Progenitor cell of endocrine pancreas (in vitro differentiated cells): ENCODE measurements at regions not wholly inside any gene's neighbourhood (a gene's known extent, or its start where the extent isn't known, plus 50 kb on each side); places are given as distances from the start of the nearest gene placed in this dataset.
"Not testable (repeated sequence)": the region's sequence is repeated elsewhere in the genome, so short reads cannot be mapped to it uniquely, and the experiment has no call there.

Experiments
- DNase-seq: peaks from one replicate; pipeline ENCODE4 v3.0.0; 2021; ENCODE audit warnings: low spot score; ENCODE audit not compliant: unreplicated experiment
- H3K27ac Mint-ChIP-seq: 2 replicates; pipeline ENCODE4 v1.8.0; 2021; ENCODE audit warnings: mild to moderate bottlenecking, moderate library complexity, mixed read lengths
- H3K27me3 Mint-ChIP-seq: 2 replicates; pipeline ENCODE4 v1.8.0; 2021; ENCODE audit warnings: mixed read lengths
- H3K36me3 Mint-ChIP-seq: 2 replicates; pipeline ENCODE4 v1.8.0; 2022; ENCODE audit warnings: mixed read lengths; ENCODE audit not compliant: insufficient read depth
- H3K4me1 Mint-ChIP-seq: 2 replicates; pipeline ENCODE4 v1.8.0; 2021; ENCODE audit warnings: low read depth, mixed read lengths
- H3K4me3 Mint-ChIP-seq: 2 replicates; pipeline ENCODE4 v1.8.0; 2021; ENCODE audit warnings: low read depth, mild to moderate bottlenecking, moderate library complexity, mixed read lengths
- H3K9me3 Mint-ChIP-seq: 2 replicates; pipeline ENCODE4 v1.8.0; 2021; ENCODE audit warnings: low read depth, mixed read lengths
- CTCF ChIP-seq: fragments of 200-600 bp; sonication (generic); IDR thresholded peaks from one replicate; pipeline ENCODE4 v1.5.0; 2021; ENCODE audit warnings: antibody characterized with exemption, mild to moderate bottlenecking; ENCODE audit not compliant: unreplicated experiment

DNA sequence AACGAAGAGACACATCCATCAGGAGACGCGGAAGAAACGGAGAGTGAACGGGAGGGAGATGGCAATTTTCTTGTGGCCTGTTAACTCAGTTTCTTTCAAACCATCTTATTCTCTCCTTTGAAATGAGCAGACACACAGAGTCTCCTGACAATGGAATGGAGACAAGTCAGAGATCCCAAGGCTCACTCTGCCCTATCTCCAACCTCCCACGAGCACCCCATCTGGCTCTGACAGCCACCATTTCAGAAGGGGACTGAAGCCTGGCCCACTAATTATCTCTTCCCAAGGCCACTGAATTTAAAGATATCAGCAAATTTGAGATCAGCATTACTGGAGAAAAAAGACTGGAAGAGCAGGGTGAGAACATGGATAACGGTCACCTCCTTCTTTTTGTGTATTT is 215.6 kb downstream of the DHX15 start:
- TF ChIP-seq CTCF, result no peak
- no peak overlapping the region for H3K27ac Mint-ChIP-seq
- no peak overlapping the region for H3K4me3 Mint-ChIP-seq
- peaks cover 5% of the 10 kb centered on the region for H3K27me3 Mint-ChIP-seq
- no peak for DNase-seq
- H3K36me3 Mint-ChIP-seq, result no peaks in the 10 kb centered on the region
- H3K4me1 Mint-ChIP-seq, result peaks cover 17% of the 10 kb centered on the region
- H3K9me3 Mint-ChIP-seq, result no peaks in the 10 kb centered on the region

- no peak overlapping the region for H3K4me3 Mint-ChIP-seq
- no peak for TF ChIP-seq CTCF
- H3K27ac Mint-ChIP-seq, result no peak overlapping the region
- H3K27me3 Mint-ChIP-seq, result peaks cover 5% of the 10 kb centered on the region
- H3K36me3 Mint-ChIP-seq, result no peaks in the 10 kb centered on the region
- H3K4me1 Mint-ChIP-seq, result no peaks in the 10 kb centered on the region
- no peaks in the 10 kb centered on the region for H3K9me3 Mint-ChIP-seq
- DNase-seq, result no peak
Observed at GRCh38 chr4:24364852-24365251, 219.5 kb downstream of the DHX15 start.

DNA sequence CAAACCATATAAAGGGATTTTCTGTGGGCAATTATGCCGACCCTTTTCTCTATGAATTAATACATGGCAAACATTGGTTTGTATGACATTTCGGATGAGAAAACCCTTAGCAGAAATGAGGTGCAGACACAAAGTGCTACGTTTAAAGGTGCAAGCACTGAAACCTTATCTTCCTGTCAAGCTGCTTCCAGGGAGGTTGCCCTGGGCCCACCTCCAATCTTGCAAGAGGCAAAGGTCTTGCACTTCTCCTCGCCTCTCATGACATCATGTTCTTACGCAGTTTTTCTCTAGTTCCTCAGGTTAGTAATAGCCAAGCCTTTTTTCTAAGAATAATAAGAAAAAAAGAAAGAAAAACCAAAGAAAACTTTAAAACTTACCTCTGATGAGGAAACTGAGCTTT is 220.1 kb downstream of the DHX15 start:
- H3K4me3 Mint-ChIP-seq, result no peak overlapping the region
- TF ChIP-seq CTCF, result no peak
- no peaks in the 10 kb centered on the region for H3K9me3 Mint-ChIP-seq
- DNase-seq, result no peak
- H3K36me3 Mint-ChIP-seq, result no peaks in the 10 kb centered on the region
- H3K27me3 Mint-ChIP-seq, result peaks cover 5% of the 10 kb centered on the region
- no peak overlapping the region for H3K27ac Mint-ChIP-seq
- no peaks in the 10 kb centered on the region for H3K4me1 Mint-ChIP-seq

DNA sequence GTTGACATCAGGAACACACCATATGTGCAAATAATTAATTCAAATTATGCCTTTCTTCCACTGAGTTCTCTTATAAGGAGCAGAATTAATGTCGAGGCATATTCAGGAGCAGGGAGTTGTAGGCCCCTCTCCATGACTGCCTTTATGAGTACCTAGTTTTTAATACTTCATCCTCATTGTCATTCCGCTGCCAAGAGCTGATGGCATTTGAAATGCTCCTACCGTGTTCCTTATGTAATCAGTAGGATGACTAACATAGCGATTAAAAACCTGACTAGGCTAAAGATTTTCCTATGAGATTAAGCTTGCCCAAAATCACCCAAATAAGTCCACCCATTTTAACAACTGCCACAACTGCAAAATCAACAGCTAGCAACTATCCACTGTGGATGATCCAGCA is 220.6 kb downstream of the DHX15 start:
- Mint-ChIP-seq H3K9me3 (no peaks in the 10 kb centered on the region), H3K4me3 (no peak overlapping the region), H3K27ac (no peak overlapping the region), H3K36me3 (no peaks in the 10 kb centered on the region), H3K27me3 (peaks cover 5% of the 10 kb centered on the region), H3K4me1 (no peaks in the 10 kb centered on the region)
- TF ChIP-seq CTCF, result no peak
- no peak for DNase-seq

GRCh38 chr4:24352112-24352511 is 232.2 kb downstream of the DHX15 start:
- H3K4me1 Mint-ChIP-seq, result no peaks in the 10 kb centered on the region
- no peak overlapping the region for H3K4me3 Mint-ChIP-seq
- H3K27me3 Mint-ChIP-seq, result no peaks in the 10 kb centered on the region
- no peak for TF ChIP-seq CTCF
- no peak overlapping the region for H3K27ac Mint-ChIP-seq
- H3K36me3 Mint-ChIP-seq, result no peaks in the 10 kb centered on the region
- DNase-seq, result no peak
- H3K9me3 Mint-ChIP-seq, result no peaks in the 10 kb centered on the region

GRCh38 chr4:24349168-24349996 is 235.0 kb downstream of the DHX15 start:
- H3K9me3 Mint-ChIP-seq, result peaks cover 10% of the 10 kb centered on the region
- not testable (repeated sequence) for H3K4me1 Mint-ChIP-seq, H3K36me3 Mint-ChIP-seq, H3K4me3 Mint-ChIP-seq, H3K27ac Mint-ChIP-seq, H3K27me3 Mint-ChIP-seq, DNase-seq
